Transverse colon (tissue), 4 donors: ENCODE measurements at regions not wholly inside any gene's neighbourhood (a gene's known extent, or its start where the extent isn't known, plus 50 kb on each side); places are given as distances from the start of the nearest gene placed in this dataset.
"Not testable (repeated sequence)": the region's sequence is repeated elsewhere in the genome, so short reads cannot be mapped to it uniquely, and the experiment has no call there.

ENCODE experiments used
- DNase-seq: peaks from one replicate; pipeline ENCODE4 v3.0.0-alpha.2; 2019
- H3K27ac ChIP-seq, 4 donors: fragments of 200-600 bp; sonication (generic); 2 replicates each; pipeline ENCODE4 v1.5.1; 2016 to 2018; ENCODE audit warnings: inconsistent platforms in 4 of 4
- H3K27me3 ChIP-seq: fragments of 200-600 bp; sonication (generic); 2 replicates; pipeline ENCODE4 v1.5.1; 2017; ENCODE audit warnings: inconsistent platforms
- H3K36me3 ChIP-seq, 4 donors: fragments of 200-600 bp; sonication (generic); 2 replicates each; pipeline ENCODE4 v1.5.1; 2017 to 2019; ENCODE audit warnings: inconsistent platforms in 4 of 4
- H3K4me1 ChIP-seq, 4 donors: fragments of 200-600 bp; sonication (generic); 2 replicates each; pipeline ENCODE4 v1.5.1; 2017 to 2020; ENCODE audit warnings: inconsistent platforms in 4 of 4
- H3K4me3 ChIP-seq, 4 donors: fragments of 200-600 bp; sonication (generic); 1 replicate in 1 of 4; 2 replicates in 3 of 4; pipeline versions ENCODE4 v1.5.1 to v1.6.1; 2017 to 2019; ENCODE audit warnings: inconsistent platforms in 4 of 4
- H3K9me3 ChIP-seq, 2 donors: fragments of 200-600 bp; sonication (generic); 2 replicates each; pipeline ENCODE4 v1.5.1; 2017 to 2019; ENCODE audit warnings: inconsistent platforms in 2 of 2
- CTCF ChIP-seq, 5 experiments: fragments of 200-600 bp in 3 of 5; fragments of 450-650 bp in 2 of 5; sonication (generic) in 3 of 5; IDR thresholded peaks; 1 replicate in 2 of 5; 2 replicates in 3 of 5; pipeline ENCODE4 v1.5.1; 2016 to 2017; ENCODE audit warnings: antibody characterized with exemption in 5 of 5, inconsistent platforms in 3 of 5, mild to moderate bottlenecking in 2 of 5, moderate library complexity in 1 of 5
- EP300 ChIP-seq: sonication (generic); formaldehyde crosslinking; IDR thresholded peaks from one replicate; pipeline ENCODE4 v1.6.1; 2017; ENCODE audit warnings: antibody characterized with exemption, low read depth
- POLR2A ChIP-seq: fragments of 450-650 bp; IDR thresholded peaks from one replicate; pipeline ENCODE4 v1.6.1; 2016; ENCODE audit warnings: antibody characterized with exemption, mild to moderate bottlenecking, moderate library complexity
- POLR2AphosphoS5 ChIP-seq, 3 donors: sonication (generic); formaldehyde crosslinking; IDR thresholded peaks; one replicate each; pipeline ENCODE4 v1.6.1; 2016; ENCODE audit warnings: antibody characterized with exemption in 3 of 3
- WGBS, 2 donors: methylation state at CpG; one replicate each; pipeline ENCODE4 v1.1.5; 2018; ENCODE audit warnings: low coverage in 1 of 2; 5-methylcytosine and 5-hydroxymethylcytosine counted together
- in situ Hi-C, 4 donors: fragments of 200-750 bp; cut with MboI; loops; one replicate each; pipeline versions ENCODE4 v1.15.0 to v1.15.1; 2017; ENCODE audit warnings: low sequenced_read_pairs in 3 of 4, low pct_ligation_motif_present in 1 of 4, low pct_unique_long_range_greater_than_20kb in 1 of 4
- intact Hi-C: fragments of 100-400 bp; cut with DNase I; formaldehyde crosslinking; loops from one replicate; pipeline ENCODE4 v1.15.1; 2023; ENCODE audit warnings: low total_unique reads

GRCh38 chr5:38673671-38674071 is 117.2 kb upstream of the LIFR start:
- Histone ChIP-seq H3K36me3 (no peaks in the 10 kb centered on the region), H3K4me1 (no peaks in the 10 kb centered on the region), H3K27ac (no peak overlapping the region), H3K9me3 (no peaks in the 10 kb centered on the region), H3K4me3 (no peak overlapping the region), H3K27me3 (no peaks in the 10 kb centered on the region)
- TF ChIP-seq CTCF (IDR thresholded peaks at IDR 0.05) (no peak), POLR2AphosphoS5 (IDR thresholded peaks at IDR 0.05) (no peak), POLR2A (no peak), EP300 (no peak)
- 86 to 100% methylated on average over 3 to 6 of the region's 6 CpGs for WGBS, 2 donors
- in situ Hi-C loops = no loop called here
- no peak for DNase-seq
- intact Hi-C loops = no loop called here

GRCh38 chr5:38675443-38675842 is 119.0 kb upstream of the LIFR start:
- no peaks in the 10 kb centered on the region for H3K36me3 ChIP-seq
- intact Hi-C loops = no loop called here
- no peak overlapping the region for H3K4me3 ChIP-seq
- DNase-seq = no peak
- H3K27me3 ChIP-seq = no peaks in the 10 kb centered on the region
- WGBS, 2 donors = 72 to 80% methylated on average over 1 to 2 of the region's 2 CpGs
- no peaks in the 10 kb centered on the region for H3K4me1 ChIP-seq
- TF ChIP-seq EP300 (no peak), CTCF (IDR thresholded peaks at IDR 0.05) (no peak), POLR2AphosphoS5 (IDR thresholded peaks at IDR 0.05) (no peak)
- in situ Hi-C loops = no loop called here
- H3K9me3 ChIP-seq = no peaks in the 10 kb centered on the region
- H3K27ac ChIP-seq = no peak overlapping the region

GRCh38 chr5:38677636-38678035 is 121.2 kb upstream of the LIFR start:
- Histone ChIP-seq H3K27ac (no peak overlapping the region), H3K4me1 (no peaks in the 10 kb centered on the region), H3K9me3 (no peaks in the 10 kb centered on the region), H3K4me3 (no peak overlapping the region), H3K27me3 (peaks cover 8% of the 10 kb centered on the region), H3K36me3 (no peaks in the 10 kb centered on the region)
- no peak for DNase-seq
- intact Hi-C loops = no loop called here
- in situ Hi-C loops = no loop called here
- WGBS, 2 donors = 53 to 75% methylated on average over 2 of the region's 2 CpGs
- TF ChIP-seq POLR2A = no peak
- TF ChIP-seq CTCF (IDR thresholded peaks at IDR 0.05) = no peak
- TF ChIP-seq EP300 = no peak
- TF ChIP-seq POLR2AphosphoS5 (IDR thresholded peaks at IDR 0.05) = no peak

- intact Hi-C loops (no loop called here), in situ Hi-C loops (no loop called here)
- no peaks in the 10 kb centered on the region for H3K4me1 ChIP-seq
- no peaks in the 10 kb centered on the region for H3K9me3 ChIP-seq
- no peak overlapping the region for H3K27ac ChIP-seq
- 89% methylated on average over 1 of the region's 1 CpG for WGBS, 2 donors
- no peak overlapping the region for H3K4me3 ChIP-seq
- DNase-seq = no peak
- no peak for TF ChIP-seq POLR2A
- no peak for TF ChIP-seq POLR2AphosphoS5 (IDR thresholded peaks at IDR 0.05)
- no peak for TF ChIP-seq CTCF (IDR thresholded peaks at IDR 0.05)
- TF ChIP-seq EP300 = no peak
- no peaks in the 10 kb centered on the region for H3K36me3 ChIP-seq
- peaks cover 12% of the 10 kb centered on the region for H3K27me3 ChIP-seq
Measured at GRCh38 chr5:38678076-38678475, 121.6 kb upstream of the LIFR start.

- H3K4me1 ChIP-seq, intact Hi-C loops, H3K4me3 ChIP-seq, H3K9me3 ChIP-seq, H3K36me3 ChIP-seq, in situ Hi-C loops, DNase-seq, H3K27ac ChIP-seq: not testable (repeated sequence)
- H3K27me3 ChIP-seq = peaks cover 18% of the 10 kb centered on the region
- 84 to 90% methylated on average over 2 to 7 of the region's 7 CpGs for WGBS, 2 donors
Measured at GRCh38 chr5:38678697-38679096, 122.3 kb upstream of the LIFR start.
